ENCODE measurements at regions not wholly inside any gene's neighbourhood (a gene's known extent, or its start where the extent isn't known, plus 50 kb on each side); places are given as distances from the start of the nearest gene placed in this dataset.

DNA sequence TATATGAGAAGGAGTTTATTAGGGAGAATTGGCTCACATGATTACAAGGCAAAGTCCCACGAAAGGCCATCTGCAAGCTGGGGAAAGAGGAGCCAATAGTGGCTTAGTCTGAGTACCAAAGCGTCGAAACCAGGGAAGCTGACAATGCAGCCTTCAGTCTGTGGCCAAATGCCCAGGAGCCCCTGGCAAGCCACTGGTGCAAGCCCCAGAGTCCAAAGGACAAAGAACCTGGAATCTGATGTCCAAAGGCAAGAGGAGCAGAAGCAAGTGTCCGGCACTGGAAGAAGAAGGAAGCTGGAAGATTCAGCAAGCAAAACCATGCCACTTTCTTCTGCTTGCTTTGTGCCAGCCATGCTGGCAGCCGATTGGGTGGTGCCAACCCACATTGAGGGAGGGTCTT lies 74.3 kb upstream of the NPAS2 start:
- peaks cover 48% of the 10 kb centered on the region for H3K27me3 Mint-ChIP-seq
- no peak for ATAC-seq (ENCODE audit: low read depth)

DNA sequence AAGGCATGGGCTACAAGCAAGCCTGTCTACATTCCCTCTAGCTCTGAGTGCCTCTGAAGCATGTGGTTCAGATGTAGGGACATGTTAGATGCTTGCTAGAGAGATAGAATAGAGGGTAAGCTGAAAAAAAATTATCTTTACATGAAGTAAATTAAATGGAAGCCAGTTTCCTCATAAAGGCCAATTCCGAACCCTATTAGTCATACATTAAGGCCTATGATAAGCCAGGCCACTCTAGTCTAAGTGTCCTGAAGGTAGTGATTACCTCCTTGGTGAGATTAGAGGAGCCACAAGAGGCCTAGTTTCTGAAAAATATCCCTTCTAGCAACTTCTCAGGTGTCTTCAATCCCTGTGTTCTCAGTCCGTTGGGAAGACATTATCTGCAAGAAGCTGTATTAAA lies 72.4 kb upstream of the NPAS2 start:
- intact Hi-C loops (cut with micrococcal nuclease) = no loop called here
- DNase-seq = no peak
- H3K9me3 Mint-ChIP-seq (ENCODE audit: insufficient read depth) = peaks cover 6% of the 10 kb centered on the region
- H3K4me3 Mint-ChIP-seq = no peak overlapping the region
- no peaks in the 10 kb centered on the region for H3K4me1 Mint-ChIP-seq
- POLR2A ChIA-PET = no interaction called here
- no peak overlapping the region for H2AFZ ChIP-seq (ENCODE audit: insufficient read depth, low read depth, low read length, poor library complexity, severe bottlenecking)
- H3K27me3 ChIP-seq (replicated peaks in 1 of 4; ENCODE audit: control extremely low read depth in 1 of 4, control insufficient read depth in 3 of 4, insufficient read depth in 4 of 4, low read length in 3 of 4) = peaks cover 0 to 10% (median 0%) of the 10 kb centered on the region in 4 experiments
- H3K27ac Mint-ChIP-seq = no peak overlapping the region
- no peak overlapping the region for H3K27ac ChIP-seq (ENCODE audit: low read length in 2 of 2)
- H3K4me3 ChIP-seq (ENCODE audit: control extremely low read depth in 1 of 5, extremely low read depth in 1 of 5, insufficient read depth in 1 of 5, low read depth in 2 of 5, low read length in 4 of 5) = no peak overlapping the region
- TF ChIP-seq, protein P1, sequence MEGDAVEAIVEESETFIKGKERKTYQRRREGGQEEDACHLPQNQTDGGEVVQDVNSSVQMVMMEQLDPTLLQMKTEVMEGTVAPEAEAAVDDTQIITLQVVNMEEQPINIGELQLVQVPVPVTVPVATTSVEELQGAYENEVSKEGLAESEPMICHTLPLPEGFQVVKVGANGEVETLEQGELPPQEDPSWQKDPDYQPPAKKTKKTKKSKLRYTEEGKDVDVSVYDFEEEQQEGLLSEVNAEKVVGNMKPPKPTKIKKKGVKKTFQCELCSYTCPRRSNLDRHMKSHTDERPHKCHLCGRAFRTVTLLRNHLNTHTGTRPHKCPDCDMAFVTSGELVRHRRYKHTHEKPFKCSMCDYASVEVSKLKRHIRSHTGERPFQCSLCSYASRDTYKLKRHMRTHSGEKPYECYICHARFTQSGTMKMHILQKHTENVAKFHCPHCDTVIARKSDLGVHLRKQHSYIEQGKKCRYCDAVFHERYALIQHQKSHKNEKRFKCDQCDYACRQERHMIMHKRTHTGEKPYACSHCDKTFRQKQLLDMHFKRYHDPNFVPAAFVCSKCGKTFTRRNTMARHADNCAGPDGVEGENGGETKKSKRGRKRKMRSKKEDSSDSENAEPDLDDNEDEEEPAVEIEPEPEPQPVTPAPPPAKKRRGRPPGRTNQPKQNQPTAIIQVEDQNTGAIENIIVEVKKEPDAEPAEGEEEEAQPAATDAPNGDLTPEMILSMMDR (IDR thresholded peaks at IDR 0.05) = no peak
- TF ChIP-seq EZH2 (IDR thresholded peaks at IDR 0.05; ENCODE audit: borderline replicate concordance, insufficient read depth, low read depth, low read length, poor library complexity, severe bottlenecking) = no peak
- ATAC-seq (ENCODE audit: low read depth) = no peak
- peaks cover 55% of the 10 kb centered on the region for H3K27me3 Mint-ChIP-seq
- no peaks in the 10 kb centered on the region for H3K79me2 ChIP-seq (ENCODE audit: control insufficient read depth, insufficient read depth, low read length)
- no peaks in the 10 kb centered on the region for H4K20me1 ChIP-seq (ENCODE audit: control insufficient read depth, insufficient read depth, low read length, poor library complexity, severe bottlenecking)
- no peaks in the 10 kb centered on the region for H3K9me3 ChIP-seq (ENCODE audit: control extremely low read depth in 1 of 3, control insufficient read depth in 2 of 3, insufficient read depth in 1 of 3, low read length in 2 of 3)
- no peak overlapping the region for H3K9ac ChIP-seq (ENCODE audit: low read length)
- no peaks in the 10 kb centered on the region for H3K36me3 ChIP-seq (replicated peaks in 1 of 2; ENCODE audit: control extremely low read depth in 1 of 2, control insufficient read depth in 1 of 2, extremely low read depth in 1 of 2, insufficient read depth in 2 of 2, low read length in 1 of 2)
- no CpG with 5 or more reads among the region's 2 CpGs for WGBS (ENCODE audit: insufficient coverage)
- no peaks in the 10 kb centered on the region for H3K4me1 ChIP-seq (ENCODE audit: control insufficient read depth in 2 of 2, insufficient read depth in 2 of 2, low read length in 2 of 2)
- H3K4me2 ChIP-seq (replicated peaks; ENCODE audit: low read depth, low read length, poor library complexity, severe bottlenecking) = no peak overlapping the region
- CTCF ChIA-PET = no interaction called here

More for the DNA sequence above, 74.3 kb upstream of the NPAS2 start:
- Mint-ChIP-seq H3K4me3 (no peak overlapping the region), H3K9me3 (ENCODE audit: insufficient read depth) (peaks cover 5% of the 10 kb centered on the region), H3K27ac (no peak overlapping the region), H3K4me1 (no peaks in the 10 kb centered on the region)
- ChIA-PET CTCF (no interaction called here), POLR2A (no interaction called here)
- Histone ChIP-seq H3K27me3 (replicated peaks in 1 of 4; ENCODE audit: control extremely low read depth in 1 of 4, control insufficient read depth in 3 of 4, insufficient read depth in 4 of 4, low read length in 3 of 4) (peaks cover 0 to 10% (median 0%) of the 10 kb centered on the region in 4 experiments), H3K4me1 (ENCODE audit: control insufficient read depth in 2 of 2, insufficient read depth in 2 of 2, low read length in 2 of 2) (no peaks in the 10 kb centered on the region), H3K79me2 (ENCODE audit: control insufficient read depth, insufficient read depth, low read length) (no peaks in the 10 kb centered on the region), H2AFZ (ENCODE audit: insufficient read depth, low read depth, low read length, poor library complexity, severe bottlenecking) (no peak overlapping the region), H3K9ac (ENCODE audit: low read length) (no peak overlapping the region), H3K4me3 (ENCODE audit: control extremely low read depth in 1 of 5, extremely low read depth in 1 of 5, insufficient read depth in 1 of 5, low read depth in 2 of 5, low read length in 4 of 5) (no peak overlapping the region), H3K36me3 (replicated peaks in 1 of 2; ENCODE audit: control extremely low read depth in 1 of 2, control insufficient read depth in 1 of 2, extremely low read depth in 1 of 2, insufficient read depth in 2 of 2, low read length in 1 of 2) (no peaks in the 10 kb centered on the region), H3K9me3 (ENCODE audit: control extremely low read depth in 1 of 3, control insufficient read depth in 2 of 3, insufficient read depth in 1 of 3, low read length in 2 of 3) (no peaks in the 10 kb centered on the region), H3K4me2 (replicated peaks; ENCODE audit: low read depth, low read length, poor library complexity, severe bottlenecking) (no peak overlapping the region), H3K27ac (ENCODE audit: low read length in 2 of 2) (no peak overlapping the region), H4K20me1 (ENCODE audit: control insufficient read depth, insufficient read depth, low read length, poor library complexity, severe bottlenecking) (no peaks in the 10 kb centered on the region)
- DNase-seq = no peak
- 100% methylated on average over 5 of the region's 5 CpGs for WGBS (ENCODE audit: insufficient coverage)
- TF ChIP-seq, protein P1 (IDR thresholded peaks at IDR 0.05) = no peak
- no peak for TF ChIP-seq EZH2 (IDR thresholded peaks at IDR 0.05; ENCODE audit: borderline replicate concordance, insufficient read depth, low read depth, low read length, poor library complexity, severe bottlenecking)
- intact Hi-C loops (cut with micrococcal nuclease) = no loop called here
